GM19023 (cell line): ENCODE measurements at regions not wholly inside any gene's neighbourhood (a gene's known extent, or its start where the extent isn't known, plus 50 kb on each side); places are given as distances from the start of the nearest gene placed in this dataset.

Experiments used
- ATAC-seq: cut with Tn5 transposase; IDR thresholded peaks from one replicate; pipeline ENCODE4 v1.9.1; 2021; ENCODE audit warnings: mild to moderate bottlenecking, moderate library complexity; ENCODE audit not compliant: unreplicated experiment

DNA sequence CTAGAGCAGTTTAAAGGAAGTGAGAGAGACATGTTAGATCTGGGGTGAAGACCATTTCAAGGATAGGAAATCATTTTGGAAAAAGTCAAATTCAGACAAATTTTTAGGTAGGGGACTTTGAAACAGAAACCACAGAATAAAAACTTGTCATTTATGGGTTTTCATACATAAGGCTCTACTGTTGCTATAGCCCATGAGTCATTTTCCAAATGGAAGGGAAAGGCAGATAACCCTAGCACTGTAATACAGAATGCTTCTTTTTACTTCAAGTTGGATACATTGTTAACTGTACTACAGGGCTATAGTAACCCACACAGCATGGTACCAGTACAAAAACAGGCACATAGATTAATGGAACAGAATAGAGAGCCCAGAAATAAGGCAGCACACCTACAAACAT lies 455.4 kb downstream of the EBF1 start:
- ATAC-seq, result no peak

DNA sequence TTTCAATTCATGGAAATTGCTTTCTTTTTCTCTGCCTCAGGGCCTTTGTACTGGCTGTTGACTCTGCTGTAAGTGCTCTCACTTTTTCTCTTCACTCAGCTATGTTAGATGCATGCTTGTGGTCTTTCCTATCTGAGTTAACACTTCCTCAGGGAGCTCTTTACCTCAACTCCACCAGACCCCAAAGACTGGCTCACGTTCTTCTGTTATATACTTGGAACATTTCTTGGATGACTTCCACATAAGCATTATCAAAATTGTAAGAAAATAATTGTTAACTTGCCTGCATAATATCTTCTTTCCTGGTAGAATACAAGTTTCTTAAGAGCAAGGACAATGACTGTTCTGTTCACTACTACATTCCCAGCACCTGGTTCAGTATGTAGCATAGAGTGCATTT lies 455.9 kb downstream of the EBF1 start:
- ATAC-seq, result no peak

GRCh38 chr5:158642879-158643278 lies 456.8 kb downstream of the EBF1 start:
- ATAC-seq, result no peak

- ATAC-seq, result no peak
These were observed 458.7 kb downstream of the EBF1 start for GRCh38 chr5:158641016-158641415.

GRCh38 chr5:158640593-158640980 lies 459.1 kb downstream of the EBF1 start:
- no peak for ATAC-seq

- ATAC-seq, result no peak
These were observed 459.7 kb downstream of the EBF1 start for GRCh38 chr5:158639881-158640592.

- no peak for ATAC-seq
These were observed 461.3 kb downstream of the EBF1 start for GRCh38 chr5:158638396-158638795.

DNA sequence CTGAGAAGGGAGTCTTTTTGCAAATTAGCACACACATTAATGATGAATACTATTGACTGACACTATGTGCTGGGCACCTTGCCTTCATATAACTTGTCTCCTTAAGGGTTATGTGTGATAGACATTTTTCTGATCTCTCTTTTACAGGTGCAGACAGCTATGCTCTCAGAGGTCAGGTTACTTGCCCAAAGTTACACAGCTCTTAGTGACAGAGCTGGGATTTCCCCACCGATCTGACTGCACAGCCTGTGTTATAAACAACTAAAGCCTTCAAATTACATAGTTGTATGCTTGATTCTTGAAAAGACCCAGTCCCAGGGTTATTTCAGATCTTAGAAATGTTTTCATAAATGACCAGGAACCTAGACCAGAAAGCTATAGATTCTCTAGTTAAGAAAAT lies 462.7 kb downstream of the EBF1 start:
- no peak for ATAC-seq

DNA sequence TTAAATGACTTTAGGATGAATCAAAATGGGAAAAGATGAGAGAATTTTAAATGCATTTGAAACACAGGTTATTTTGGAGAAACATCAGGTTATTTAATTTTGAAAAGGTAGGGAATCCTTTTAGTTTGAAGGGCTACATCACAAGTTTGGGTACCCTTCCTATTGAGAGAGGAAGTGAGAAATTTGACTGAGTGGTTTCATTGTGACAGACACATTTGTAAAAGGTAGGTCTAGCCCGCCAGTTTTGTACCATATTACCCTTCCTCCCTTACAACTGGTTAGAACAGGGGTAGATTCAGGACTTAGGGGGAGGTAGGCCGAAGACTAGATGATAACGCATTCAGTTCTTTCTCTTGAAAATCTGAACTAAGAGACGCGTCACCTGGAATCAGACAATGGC lies 464.2 kb downstream of the EBF1 start:
- no peak for ATAC-seq

DNA sequence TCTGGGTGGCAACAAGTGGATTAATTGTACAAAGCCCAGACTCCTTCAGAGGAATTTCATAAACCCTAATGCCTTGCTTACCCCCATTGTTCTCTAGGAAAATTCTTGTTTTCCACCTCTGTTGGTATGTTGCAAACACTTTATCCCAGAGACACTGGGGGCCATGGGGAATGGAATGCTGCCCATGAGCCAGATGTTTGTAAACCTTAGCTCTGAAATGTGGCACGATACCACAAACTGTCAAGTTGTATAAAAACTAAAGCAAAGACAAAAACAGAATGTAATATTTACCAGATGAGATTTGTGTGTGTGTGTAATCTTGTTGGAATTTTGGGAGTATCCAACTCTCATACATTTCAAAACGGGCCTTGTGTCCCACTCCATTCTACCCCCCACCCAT lies 465.0 kb downstream of the EBF1 start:
- no peak for ATAC-seq

DNA sequence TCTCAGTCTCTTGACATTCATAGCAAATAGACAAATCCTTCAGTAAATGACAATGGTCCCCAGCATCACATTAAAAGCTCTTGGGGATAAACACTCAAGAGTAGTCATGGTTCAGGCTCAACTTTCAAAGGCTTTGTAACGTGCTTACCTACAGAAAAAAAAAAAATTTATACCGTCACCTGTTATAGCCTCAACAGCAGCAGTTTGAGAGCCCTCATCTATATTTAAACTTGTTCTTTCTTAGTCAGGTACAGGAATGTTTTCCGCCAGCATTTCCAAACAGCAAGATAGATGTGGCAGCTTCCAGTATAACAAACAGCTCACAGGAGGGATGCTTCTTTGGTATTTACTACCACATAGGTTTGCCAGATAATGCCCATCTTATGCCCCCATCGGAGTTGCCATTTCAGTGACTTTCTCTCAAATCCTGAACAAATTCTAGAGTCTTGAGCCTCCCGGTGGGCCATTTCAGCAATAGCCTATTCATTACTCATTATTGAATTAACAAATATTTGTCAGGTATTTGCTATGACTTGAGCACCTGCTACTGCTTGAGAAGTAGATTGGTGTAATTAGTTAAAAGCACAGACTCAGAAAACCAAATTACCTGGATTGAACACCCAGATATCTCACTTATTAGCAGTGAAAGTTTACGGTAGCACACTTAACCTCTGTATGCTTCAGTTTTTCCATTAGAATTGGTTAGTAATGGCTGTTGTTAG lies 470.0 kb downstream of the EBF1 start:
- ATAC-seq, result no peak

GRCh38 chr5:158626718-158627117 lies 473.0 kb downstream of the EBF1 start:
- ATAC-seq, result no peak

GRCh38 chr5:158623971-158624370 lies 475.7 kb downstream of the EBF1 start:
- no peak for ATAC-seq

DNA sequence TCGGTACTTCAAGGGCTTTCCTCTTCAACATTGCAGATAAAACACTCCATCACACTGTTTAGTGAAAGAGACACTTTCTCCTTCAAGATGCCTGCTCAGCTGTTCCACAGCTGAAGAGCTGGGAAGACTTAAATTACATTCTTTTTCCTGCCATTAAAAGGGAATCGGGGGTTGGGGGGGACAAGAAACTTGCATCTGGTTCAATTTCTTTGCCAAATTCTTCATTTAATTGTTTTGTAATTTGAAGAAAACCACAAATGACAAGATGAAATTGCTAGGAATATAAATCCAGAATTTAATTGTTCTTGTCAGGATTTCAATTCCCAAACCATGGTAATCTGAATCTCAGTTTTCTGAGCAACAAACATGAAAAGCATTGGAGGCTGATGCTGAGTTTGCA lies 478.3 kb downstream of the EBF1 start:
- no peak for ATAC-seq

- ATAC-seq, result no peak
These were observed 480.5 kb downstream of the EBF1 start for GRCh38 chr5:158619083-158619788.

DNA sequence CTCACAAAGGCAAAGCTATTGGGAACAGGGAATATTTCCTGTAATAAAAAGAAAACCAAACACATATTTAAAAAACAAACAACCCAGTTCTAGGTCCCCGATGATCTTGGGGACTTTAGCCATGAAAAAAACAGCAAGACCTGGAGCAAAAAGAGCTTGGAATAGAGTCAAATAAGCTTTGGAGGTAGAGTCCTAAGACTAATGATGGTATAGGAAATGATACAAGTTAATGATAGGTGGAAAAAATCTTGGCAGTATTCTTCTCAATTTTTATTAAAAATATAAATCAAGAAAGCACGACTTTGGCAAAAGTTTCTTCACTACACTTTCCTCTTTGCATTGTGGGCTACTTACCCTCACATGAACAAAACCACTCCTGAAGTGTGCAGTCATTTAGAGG lies 481.5 kb downstream of the EBF1 start:
- no peak for ATAC-seq

- no peak for ATAC-seq
These were observed 483.0 kb downstream of the EBF1 start for GRCh38 chr5:158616707-158617106.

DNA sequence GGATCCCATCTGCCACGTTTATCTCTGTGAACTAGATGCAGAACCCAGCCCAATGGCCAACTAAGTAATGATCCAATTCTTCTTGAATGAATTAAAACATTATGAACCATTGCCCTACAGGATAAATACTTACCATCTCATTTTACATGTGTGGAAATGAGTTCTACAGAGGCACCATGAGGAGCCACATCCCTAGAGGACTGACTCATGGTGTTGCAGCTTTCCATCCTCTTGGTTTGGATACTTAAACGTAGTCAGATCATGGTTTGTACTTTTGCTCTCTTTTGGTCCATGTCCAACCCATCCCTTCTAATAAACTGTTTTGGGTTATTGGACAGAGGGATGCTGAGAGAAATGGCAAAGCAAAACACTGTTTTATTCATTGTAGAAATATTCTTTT lies 484.8 kb downstream of the EBF1 start:
- ATAC-seq, result no peak

- no peak for ATAC-seq
These were observed 488.1 kb downstream of the EBF1 start for GRCh38 chr5:158611581-158611980.

GRCh38 chr5:158610051-158610415 lies 489.7 kb downstream of the EBF1 start:
- no peak for ATAC-seq

DNA sequence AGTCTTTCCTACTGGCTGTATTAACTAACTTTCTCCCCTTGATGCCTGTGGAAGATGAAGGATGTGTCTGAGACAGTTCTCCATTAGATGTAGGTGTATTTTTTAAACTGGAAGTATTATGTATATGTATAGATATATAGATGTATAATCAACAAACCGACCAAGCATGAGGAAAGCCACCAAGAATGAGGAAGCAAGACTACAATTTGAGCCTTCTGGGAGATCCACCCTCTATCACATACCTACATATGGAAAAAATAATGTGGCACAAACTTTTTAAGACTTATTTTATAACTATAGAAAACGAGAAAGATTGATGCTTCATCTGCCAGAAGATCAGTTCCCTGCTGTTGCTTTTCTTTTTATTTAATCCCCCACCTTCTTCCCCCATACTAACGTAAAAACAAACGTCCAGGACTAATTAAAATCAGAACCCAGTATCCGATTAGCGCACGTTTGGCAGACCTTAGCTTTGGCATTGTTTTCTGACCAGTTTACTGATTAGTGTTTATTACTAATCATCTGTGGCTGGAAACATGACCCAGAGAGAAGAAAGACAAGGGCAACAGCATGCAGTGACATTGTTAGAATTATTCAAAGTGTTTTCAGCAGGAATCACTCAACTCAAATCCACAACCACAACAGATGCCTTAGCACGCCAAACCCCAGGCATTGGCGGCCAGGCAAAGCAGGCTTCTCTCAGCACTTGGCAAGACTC lies 490.2 kb downstream of the EBF1 start:
- ATAC-seq, result no peak

GRCh38 chr5:158607088-158607487 lies 492.6 kb downstream of the EBF1 start:
- ATAC-seq, result no peak
